Mesenchymal stem cell (in vitro differentiated cells and primary cell): ENCODE measurements at regions not wholly inside any gene's neighbourhood (a gene's known extent, or its start where the extent isn't known, plus 50 kb on each side); places are given as distances from the start of the nearest gene placed in this dataset.

Experiments
- DNase-seq: peaks from one replicate; pipeline ENCODE4 v3.0.0-alpha.2; 2013
- H2AFZ ChIP-seq: one replicate; pipeline ENCODE4 v1.6.1; 2013; ENCODE audit warnings: low read depth, mild to moderate bottlenecking, control low read depth, inconsistent platforms, low read length, moderate library complexity
- H2AK5ac ChIP-seq: 2 replicates; pipeline ENCODE4 v1.6.1; 2013; ENCODE audit warnings: low read length, moderate library complexity, mild to moderate bottlenecking, inconsistent platforms; ENCODE audit not compliant: severe bottlenecking
- H2BK120ac ChIP-seq: one replicate; pipeline ENCODE4 v1.6.1; 2013; ENCODE audit warnings: low read depth, mild to moderate bottlenecking, inconsistent platforms, low read length, moderate library complexity
- H2BK12ac ChIP-seq, 2 experiments: one replicate each; pipeline ENCODE4 v1.6.1; 2013; ENCODE audit warnings: inconsistent platforms in 2 of 2, low read length in 2 of 2, mild to moderate bottlenecking in 2 of 2, moderate library complexity in 2 of 2, control low read depth in 1 of 2
- H2BK15ac ChIP-seq: one replicate; pipeline ENCODE4 v1.6.1; 2013; ENCODE audit warnings: mild to moderate bottlenecking, low read depth, inconsistent platforms; ENCODE audit not compliant: poor library complexity, severe bottlenecking
- H2BK5ac ChIP-seq: 2 replicates; pipeline ENCODE4 v1.6.1; 2013; ENCODE audit warnings: low read depth, mild to moderate bottlenecking, low read length, control low read depth, inconsistent platforms; ENCODE audit not compliant: poor library complexity, severe bottlenecking
- H3K14ac ChIP-seq, 2 experiments: one replicate each; pipeline ENCODE4 v1.6.1; 2013; ENCODE audit warnings: inconsistent platforms in 2 of 2, low read length in 2 of 2, control low read depth in 1 of 2, mild to moderate bottlenecking in 1 of 2, moderate library complexity in 1 of 2
- H3K18ac ChIP-seq, 2 experiments: one replicate each; pipeline ENCODE4 v1.6.1; 2013; ENCODE audit warnings: inconsistent platforms in 2 of 2, low read length in 2 of 2, control low read depth in 1 of 2, low read depth in 1 of 2, mild to moderate bottlenecking in 1 of 2
- H3K23ac ChIP-seq, 2 experiments: one replicate each; pipeline ENCODE4 v1.6.1; 2013; ENCODE audit warnings: inconsistent platforms in 2 of 2, low read length in 2 of 2, mild to moderate bottlenecking in 2 of 2, moderate library complexity in 2 of 2, control low read depth in 1 of 2
- H3K27ac ChIP-seq: 2 replicates; pipeline ENCODE4 v1.5.1; 2013; ENCODE audit warnings: mild to moderate bottlenecking, moderate library complexity, low read length, control low read depth, inconsistent platforms; ENCODE audit not compliant: poor library complexity, severe bottlenecking
- H3K27me3 ChIP-seq, 2 experiments: 2 replicates each; pipeline versions ENCODE4 v1.6.1 to v1.7.0; 2013; ENCODE audit warnings: low read length in 2 of 2, mild to moderate bottlenecking in 2 of 2, moderate library complexity in 2 of 2, control low read depth in 1 of 2, inconsistent platforms in 1 of 2; ENCODE audit not compliant: control insufficient read depth in 1 of 2, insufficient read depth in 1 of 2
- H3K36me3 ChIP-seq, 2 experiments: 2 replicates each; pipeline versions ENCODE4 v1.6.1 to v1.7.0; 2013; ENCODE audit warnings: low read length in 2 of 2, control low read depth in 1 of 2, inconsistent platforms in 1 of 2, low read depth in 1 of 2, mild to moderate bottlenecking in 1 of 2; ENCODE audit not compliant: insufficient read depth in 2 of 2, control insufficient read depth in 1 of 2
- H3K4ac ChIP-seq, 2 experiments: one replicate each; pipeline ENCODE4 v1.6.1; 2013; ENCODE audit warnings: inconsistent platforms in 2 of 2, low read length in 2 of 2, mild to moderate bottlenecking in 2 of 2, moderate library complexity in 2 of 2, control low read depth in 1 of 2, low read depth in 1 of 2
- H3K4me1 ChIP-seq: 2 replicates; pipeline ENCODE4 v1.6.1; 2013; ENCODE audit warnings: low read depth, low read length, control low read depth; ENCODE audit not compliant: control insufficient read depth, insufficient read depth
- H3K4me2 ChIP-seq: 2 replicates; pipeline ENCODE4 v1.6.1; 2013; ENCODE audit warnings: low read length, mild to moderate bottlenecking, inconsistent platforms; ENCODE audit not compliant: poor library complexity, severe bottlenecking
- H3K4me3 ChIP-seq, 2 experiments: 2 replicates each; pipeline versions ENCODE4 v1.5.1 to v1.7.0; 2013; ENCODE audit warnings: low read length in 2 of 2, mild to moderate bottlenecking in 2 of 2, control low read depth in 1 of 2, low read depth in 1 of 2; ENCODE audit not compliant: insufficient read depth in 1 of 2
- H3K79me1 ChIP-seq: replicated peaks from 2 replicates; pipeline ENCODE4 v1.6.1; 2013; ENCODE audit warnings: mild to moderate bottlenecking, control low read depth, low read length, inconsistent platforms; ENCODE audit not compliant: poor library complexity, severe bottlenecking
- H3K9ac ChIP-seq: 2 replicates; pipeline ENCODE4 v1.7.0; 2013; ENCODE audit warnings: mild to moderate bottlenecking, low read length, moderate library complexity
- H3K9me3 ChIP-seq: 2 replicates; pipeline ENCODE4 v1.7.0; 2013; ENCODE audit warnings: mild to moderate bottlenecking, low read length; ENCODE audit not compliant: control insufficient read depth
- H4K8ac ChIP-seq: one replicate; pipeline ENCODE4 v1.6.1; 2013; ENCODE audit warnings: inconsistent platforms, mild to moderate bottlenecking, low read length, moderate library complexity
- H4K91ac ChIP-seq: one replicate; pipeline ENCODE4 v1.6.1; 2013; ENCODE audit warnings: mild to moderate bottlenecking, low read length, inconsistent platforms
- WGBS: methylation state at CpG from one replicate; pipeline ENCODE4 v1.1.7; 2013; ENCODE audit warnings: mixed read lengths; 5-methylcytosine and 5-hydroxymethylcytosine counted together

DNA sequence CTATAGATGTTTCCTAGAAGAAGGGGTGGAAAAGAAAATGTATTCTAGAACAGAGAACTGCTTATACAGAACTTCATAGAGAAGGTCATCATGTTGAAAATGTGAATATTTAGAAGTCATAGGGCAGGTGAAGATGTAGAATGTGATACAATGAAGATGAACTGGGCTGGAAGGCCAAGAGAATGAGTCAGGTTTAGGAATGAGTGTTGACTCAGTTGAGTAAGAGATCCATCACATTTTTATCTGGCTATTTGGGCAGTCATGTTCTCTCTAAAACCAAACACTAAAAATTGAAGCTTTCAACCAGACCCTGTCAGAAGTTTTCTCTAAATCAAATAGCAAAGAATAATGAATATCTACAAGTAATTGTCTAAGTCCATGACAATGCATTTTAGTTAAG lies 660.5 kb downstream of the KCNJ2 start:
- no peak overlapping the region for H2AFZ ChIP-seq
- no peak overlapping the region for H4K91ac ChIP-seq
- no peak overlapping the region for H3K23ac ChIP-seq
- no peak overlapping the region for H2BK12ac ChIP-seq
- no peak overlapping the region for H2AK5ac ChIP-seq
- no peak overlapping the region for H2BK15ac ChIP-seq
- no peak overlapping the region for H3K4me3 ChIP-seq
- no peak overlapping the region for H2BK120ac ChIP-seq
- H3K27ac ChIP-seq, result no peak overlapping the region
- H3K36me3 ChIP-seq, result no peaks in the 10 kb centered on the region
- H3K4ac ChIP-seq, result no peak overlapping the region
- no peaks in the 10 kb centered on the region for H3K4me1 ChIP-seq
- no peak overlapping the region for H3K9ac ChIP-seq
- no peak overlapping the region for H3K4me2 ChIP-seq
- no peaks in the 10 kb centered on the region for H3K9me3 ChIP-seq
- DNase-seq, result no peak
- H4K8ac ChIP-seq, result no peak overlapping the region
- no peaks in the 10 kb centered on the region for H3K79me1 ChIP-seq
- no peak overlapping the region for H2BK5ac ChIP-seq
- H3K27me3 ChIP-seq, result no peaks in the 10 kb centered on the region
- no peak overlapping the region for H3K14ac ChIP-seq
- no peak overlapping the region for H3K18ac ChIP-seq

GRCh38 chr17:70834039-70834438 lies 664.7 kb downstream of the KCNJ2 start:
- H3K4me3 ChIP-seq, result no peak overlapping the region
- no peaks in the 10 kb centered on the region for H3K9me3 ChIP-seq
- no peak overlapping the region for H3K4ac ChIP-seq
- no peak overlapping the region for H2AK5ac ChIP-seq
- H2BK120ac ChIP-seq, result no peak overlapping the region
- H3K4me2 ChIP-seq, result no peak overlapping the region
- no peak overlapping the region for H4K91ac ChIP-seq
- H2BK5ac ChIP-seq, result no peak overlapping the region
- no peak overlapping the region for H2AFZ ChIP-seq
- 80% methylated on average over 1 of the region's 3 CpGs for WGBS
- no peaks in the 10 kb centered on the region for H3K4me1 ChIP-seq
- no peak overlapping the region for H4K8ac ChIP-seq
- no peak overlapping the region for H3K14ac ChIP-seq
- H3K27me3 ChIP-seq, result no peaks in the 10 kb centered on the region
- H2BK12ac ChIP-seq, result no peak overlapping the region
- H3K36me3 ChIP-seq, result no peaks in the 10 kb centered on the region
- H3K23ac ChIP-seq, result no peak overlapping the region
- no peak overlapping the region for H3K27ac ChIP-seq
- no peak overlapping the region for H2BK15ac ChIP-seq
- DNase-seq, result no peak
- no peaks in the 10 kb centered on the region for H3K79me1 ChIP-seq
- H3K18ac ChIP-seq, result no peak overlapping the region
- H3K9ac ChIP-seq, result no peak overlapping the region

GRCh38 chr17:70848785-70849184 lies 679.5 kb downstream of the KCNJ2 start:
- no peak overlapping the region for H3K4me3 ChIP-seq
- peaks cover 2% of the 10 kb centered on the region for H3K4me1 ChIP-seq
- WGBS, result 80% methylated on average over 1 of the region's 3 CpGs
- no peak overlapping the region for H3K18ac ChIP-seq
- H2AFZ ChIP-seq, result no peak overlapping the region
- H2BK120ac ChIP-seq, result no peak overlapping the region
- no peak overlapping the region for H3K9ac ChIP-seq
- no peak overlapping the region for H2BK5ac ChIP-seq
- H3K4ac ChIP-seq, result no peak overlapping the region
- no peak overlapping the region for H3K23ac ChIP-seq
- no peak overlapping the region for H3K14ac ChIP-seq
- no peak overlapping the region for H4K91ac ChIP-seq
- H3K9me3 ChIP-seq, result no peaks in the 10 kb centered on the region
- no peaks in the 10 kb centered on the region for H3K27me3 ChIP-seq
- no peak overlapping the region for H2BK15ac ChIP-seq
- H3K4me2 ChIP-seq, result no peak overlapping the region
- no peaks in the 10 kb centered on the region for H3K79me1 ChIP-seq
- H2AK5ac ChIP-seq, result no peak overlapping the region
- DNase-seq, result no peak
- no peak overlapping the region for H2BK12ac ChIP-seq
- no peaks in the 10 kb centered on the region for H3K36me3 ChIP-seq
- peak overlapping the region; percentile 66 for H3K27ac ChIP-seq
- H4K8ac ChIP-seq, result no peak overlapping the region

DNA sequence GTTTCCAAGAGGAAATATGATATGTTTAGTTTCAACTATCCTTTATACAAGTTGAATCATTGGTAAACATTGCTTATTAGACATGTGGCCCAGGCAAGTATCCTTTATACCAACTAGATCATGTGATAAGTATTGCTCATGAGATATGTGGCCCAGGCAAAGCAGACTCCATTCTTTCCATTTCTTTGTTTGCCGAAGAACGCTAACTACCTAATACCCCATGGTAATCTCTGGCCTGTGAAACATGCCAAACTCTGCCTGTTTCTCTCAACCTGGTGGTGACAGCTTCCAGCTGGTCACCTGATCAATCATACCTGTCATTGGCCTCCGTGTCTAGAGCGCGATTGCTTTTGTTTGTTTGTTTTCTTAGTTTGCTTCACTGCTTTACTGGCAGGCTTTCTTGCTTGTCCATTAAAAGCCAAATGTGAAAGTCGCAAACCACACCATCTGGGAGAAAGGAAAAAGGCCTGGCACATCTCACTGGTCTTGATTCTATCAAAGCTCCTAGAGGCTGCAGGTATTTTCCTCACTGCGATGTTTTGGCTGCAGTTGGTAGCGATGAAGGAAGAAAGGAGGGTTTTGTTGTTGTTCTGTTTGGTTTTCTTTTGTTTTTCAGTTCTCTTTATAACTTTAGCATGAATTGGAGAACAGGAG lies 686.2 kb downstream of the KCNJ2 start:
- Histone ChIP-seq H3K18ac (peak overlapping the region in 1 of 2 experiments; percentile 51), H2BK12ac (no peak overlapping the region), H2AK5ac (no peak overlapping the region), H3K4me2 (no peak overlapping the region), H2AFZ (no peak overlapping the region), H3K27me3 (no peaks in the 10 kb centered on the region), H3K79me1 (no peaks in the 10 kb centered on the region), H4K8ac (no peak overlapping the region), H2BK15ac (no peak overlapping the region), H3K9ac (no peak overlapping the region), H3K4me3 (no peak overlapping the region), H3K4me1 (no peaks in the 10 kb centered on the region), H3K9me3 (no peaks in the 10 kb centered on the region), H3K23ac (no peak overlapping the region), H3K27ac (no peak overlapping the region), H3K36me3 (no peaks in the 10 kb centered on the region), H3K4ac (no peak overlapping the region), H2BK5ac (no peak overlapping the region), H3K14ac (no peak overlapping the region), H2BK120ac (no peak overlapping the region), H4K91ac (no peak overlapping the region)
- DNase-seq, result peak; percentile 19
- 47% methylated on average over 8 of the region's 8 CpGs for WGBS
